ENCODE measurements at regions not wholly inside any gene's neighbourhood (a gene's known extent, or its start where the extent isn't known, plus 50 kb on each side); places are given as distances from the start of the nearest gene placed in this dataset.

- in situ Hi-C loops (cut with HindIII; ENCODE audit: low sequenced_read_pairs) = no loop called here
- peak; percentile 62 for DNase-seq (ENCODE audit: low read depth, low spot score)
- no peak for TF ChIP-seq CTCF (IDR thresholded peaks at IDR 0.05; ENCODE audit: low read depth, low read length)
Measured at GRCh38 chr2:71792926-71793761, 339.8 kb downstream of the DYSF start.

GRCh38 chr2:71791501-71792135, 338.3 kb downstream of the DYSF start:
- H3K4me3 ChIP-seq (ENCODE audit: low read depth, low read length) = no peak overlapping the region
- in situ Hi-C loops (cut with HindIII; ENCODE audit: low sequenced_read_pairs) = no loop called here
- no peak for TF ChIP-seq CTCF (IDR thresholded peaks at IDR 0.05; ENCODE audit: low read depth, low read length)
- no peak for DNase-seq (ENCODE audit: low read depth, low spot score)

More at GRCh38 chr2:71792926-71793761, 339.8 kb downstream of the DYSF start:
- H3K4me3 ChIP-seq (ENCODE audit: low read depth, low read length) = no peak overlapping the region

GRCh38 chr2:71791061-71791450, 337.7 kb downstream of the DYSF start:
- in situ Hi-C loops (cut with HindIII; ENCODE audit: low sequenced_read_pairs) = no loop called here
- no peak for DNase-seq (ENCODE audit: low read depth, low spot score)
- no peak for TF ChIP-seq CTCF (IDR thresholded peaks at IDR 0.05; ENCODE audit: low read depth, low read length)
- no peak overlapping the region for H3K4me3 ChIP-seq (ENCODE audit: low read depth, low read length)

- in situ Hi-C loops (cut with HindIII; ENCODE audit: low sequenced_read_pairs) = no loop called here
- no peak for TF ChIP-seq CTCF (IDR thresholded peaks at IDR 0.05; ENCODE audit: low read depth, low read length)
- H3K4me3 ChIP-seq (ENCODE audit: low read depth, low read length) = no peak overlapping the region
- no peak for DNase-seq (ENCODE audit: low read depth, low spot score)
Measured at GRCh38 chr2:71790226-71791060, 337.1 kb downstream of the DYSF start.

GRCh38 chr2:71789556-71790204, 336.3 kb downstream of the DYSF start:
- no peak for TF ChIP-seq CTCF (IDR thresholded peaks at IDR 0.05; ENCODE audit: low read depth, low read length)
- H3K4me3 ChIP-seq (ENCODE audit: low read depth, low read length) = no peak overlapping the region
- in situ Hi-C loops (cut with HindIII; ENCODE audit: low sequenced_read_pairs) = no loop called here
- DNase-seq (ENCODE audit: low read depth, low spot score) = no peak
